C1 segment of cervical spinal cord (tissue), 14 donors: ENCODE measurements at regions not wholly inside any gene's neighbourhood (a gene's known extent, or its start where the extent isn't known, plus 50 kb on each side); places are given as distances from the start of the nearest gene placed in this dataset.

ENCODE experiments used
- DNase-seq, 14 donors: peaks; one replicate each; lab custom pipeline; 2025; lab: John Stamatoyannopoulos, UW

DNA sequence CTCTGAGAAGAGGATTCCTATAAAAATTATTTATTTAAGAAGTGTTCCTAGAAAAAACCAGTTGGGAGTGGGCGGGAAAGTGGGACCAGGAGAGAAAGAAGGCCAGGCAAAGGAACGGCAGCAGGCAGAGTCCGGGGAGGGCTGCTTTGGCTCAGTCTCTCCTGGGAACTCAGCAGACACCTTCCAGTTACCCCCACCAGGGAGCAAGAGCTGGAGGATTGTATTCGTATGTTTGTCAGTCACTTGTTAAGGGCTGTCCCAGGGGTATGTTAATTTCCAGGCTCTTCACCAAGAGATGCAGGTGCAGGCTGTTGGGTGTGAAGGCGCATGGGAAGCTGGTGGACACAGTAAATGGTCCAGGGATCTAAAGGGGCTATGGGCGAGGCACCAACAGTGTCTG is 53.0 kb upstream of the CHD6 start:
- no peak for DNase-seq

DNA sequence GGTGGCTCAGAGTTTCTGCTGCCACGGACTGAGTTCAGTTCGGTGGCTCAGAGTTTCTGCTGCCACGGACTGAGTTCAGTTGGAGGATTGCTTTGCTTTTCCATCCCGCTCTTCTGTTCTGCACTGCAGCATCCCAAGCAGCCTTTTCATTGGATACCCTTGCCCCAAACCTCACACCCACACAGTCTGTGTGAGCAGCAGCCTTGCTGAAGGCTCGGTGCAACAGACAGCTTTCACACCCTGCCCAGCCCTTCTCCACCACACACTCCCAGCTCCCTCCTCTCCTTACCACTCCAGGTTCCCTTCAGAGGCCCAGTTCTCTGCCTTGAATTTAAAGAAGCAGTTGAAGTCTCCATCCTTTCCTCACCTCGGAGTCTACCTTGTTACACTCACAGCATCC is 52.5 kb upstream of the CHD6 start:
- no peak for DNase-seq

DNA sequence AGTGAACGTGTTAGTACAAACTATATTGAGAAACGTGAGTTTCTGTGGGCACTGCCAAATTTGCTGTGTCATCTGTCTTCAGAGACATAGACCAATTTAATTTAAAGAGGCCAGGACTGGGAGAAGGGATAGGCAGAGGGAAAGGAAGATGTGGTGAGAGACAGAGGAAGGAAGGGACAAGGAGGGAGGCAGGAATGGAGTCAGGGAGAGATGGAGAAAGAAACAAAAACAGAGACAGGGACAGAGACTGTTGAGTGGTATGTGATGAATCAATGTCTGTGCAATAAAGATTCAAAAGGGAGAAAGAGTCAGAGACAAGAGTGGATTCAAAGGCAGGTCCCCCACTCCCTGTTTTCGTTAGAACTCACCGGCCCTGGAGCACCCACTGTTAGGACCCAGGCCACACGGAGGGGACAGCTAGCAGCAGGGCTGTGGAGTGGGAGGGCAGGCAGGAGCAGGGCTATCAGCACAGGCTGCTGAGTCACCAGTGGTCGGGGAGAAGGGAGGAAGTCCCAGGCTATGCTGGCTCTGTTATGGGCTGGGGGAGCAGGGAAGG is 51.6 kb upstream of the CHD6 start:
- DNase-seq = no peak

DNA sequence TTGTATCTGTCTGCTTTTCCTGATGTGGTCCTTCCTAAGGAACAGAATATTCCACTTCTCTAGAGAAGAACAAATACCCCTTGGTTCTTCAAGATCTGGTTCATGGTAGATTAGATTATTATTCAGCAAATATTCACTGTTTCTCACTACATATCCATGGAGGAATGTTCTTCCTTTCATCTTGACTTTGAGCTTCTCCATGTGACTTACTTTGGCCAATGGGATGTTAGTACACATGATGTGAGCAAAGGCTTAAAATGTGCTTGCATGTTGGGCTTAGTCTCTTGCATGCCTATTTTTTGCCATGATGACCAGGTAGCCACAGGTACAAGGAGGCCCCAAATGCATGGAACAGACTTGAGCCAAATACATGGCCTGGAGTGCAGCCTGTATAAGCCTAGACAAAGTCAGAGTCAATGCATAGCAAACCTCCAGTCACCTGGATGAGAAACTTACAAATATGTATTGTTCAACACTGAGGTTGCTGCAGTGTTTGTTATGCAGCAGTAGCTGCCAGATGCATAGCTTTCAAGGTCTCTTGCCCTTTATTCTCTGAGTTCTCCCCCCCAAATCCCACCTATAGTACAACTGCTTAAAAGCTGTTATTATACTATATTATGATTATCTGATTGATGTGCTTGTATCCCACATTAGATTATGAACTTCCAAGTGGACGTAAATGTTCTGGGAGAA is 50.0 kb upstream of the CHD6 start:
- DNase-seq = no peak
